GM18511 (cell line): ENCODE measurements at regions not wholly inside any gene's neighbourhood (a gene's known extent, or its start where the extent isn't known, plus 50 kb on each side); places are given as distances from the start of the nearest gene placed in this dataset.
"Not testable (repeated sequence)": the region's sequence is repeated elsewhere in the genome, so short reads cannot be mapped to it uniquely, and the experiment has no call there.

Experiments
- ATAC-seq: cut with Tn5 transposase; IDR thresholded peaks from one replicate; pipeline ENCODE4 v1.9.1; 2021; ENCODE audit warnings: mild to moderate bottlenecking, moderate library complexity; ENCODE audit not compliant: unreplicated experiment

- ATAC-seq = no peak
These were observed 265.1 kb downstream of the RND3 start for GRCh38 chr2:150222379-150222778.

DNA sequence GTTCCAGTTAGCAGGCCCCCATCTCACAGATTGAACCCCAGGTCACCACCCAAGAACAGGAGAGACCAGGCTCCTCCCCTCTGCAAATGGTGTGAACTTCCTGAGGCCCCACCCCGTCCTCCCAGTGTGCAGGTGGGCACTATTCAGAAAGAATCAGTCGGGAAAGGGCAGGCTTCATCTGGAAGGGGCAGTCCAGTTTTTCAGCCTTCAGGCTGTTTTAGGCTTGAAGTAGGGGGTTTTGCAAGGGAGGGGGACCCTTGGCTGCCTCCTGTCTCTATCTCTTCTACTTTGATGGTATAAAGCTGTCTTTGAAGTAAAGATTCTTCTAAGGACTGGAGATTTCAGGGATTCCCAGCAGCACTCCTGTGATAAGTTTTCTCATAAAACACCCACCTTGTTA is 267.6 kb downstream of the RND3 start:
- ATAC-seq = no peak

GRCh38 chr2:150215041-150215440 is 272.4 kb downstream of the RND3 start:
- ATAC-seq = no peak

DNA sequence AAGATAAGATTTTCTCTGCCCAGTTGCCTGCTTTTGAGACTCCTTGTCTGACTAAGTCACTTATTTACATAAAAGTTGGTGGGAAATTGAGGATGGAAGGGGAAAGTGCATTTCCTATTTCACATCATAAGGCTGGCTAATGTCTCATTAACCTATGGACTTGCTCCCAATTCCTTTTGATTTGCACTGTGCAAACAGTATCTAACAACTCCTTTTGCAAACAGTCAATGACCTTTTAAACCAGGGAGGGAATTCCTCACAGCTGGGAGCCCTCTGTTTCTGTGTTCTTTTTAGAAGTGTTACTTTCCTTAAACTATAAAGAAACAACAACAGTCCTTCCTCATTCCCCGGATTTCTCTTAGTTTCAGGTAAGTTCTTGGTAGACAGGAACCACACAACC is 272.8 kb downstream of the RND3 start:
- ATAC-seq = no peak

GRCh38 chr2:150212722-150213171 is 274.7 kb downstream of the RND3 start:
- no peak for ATAC-seq

DNA sequence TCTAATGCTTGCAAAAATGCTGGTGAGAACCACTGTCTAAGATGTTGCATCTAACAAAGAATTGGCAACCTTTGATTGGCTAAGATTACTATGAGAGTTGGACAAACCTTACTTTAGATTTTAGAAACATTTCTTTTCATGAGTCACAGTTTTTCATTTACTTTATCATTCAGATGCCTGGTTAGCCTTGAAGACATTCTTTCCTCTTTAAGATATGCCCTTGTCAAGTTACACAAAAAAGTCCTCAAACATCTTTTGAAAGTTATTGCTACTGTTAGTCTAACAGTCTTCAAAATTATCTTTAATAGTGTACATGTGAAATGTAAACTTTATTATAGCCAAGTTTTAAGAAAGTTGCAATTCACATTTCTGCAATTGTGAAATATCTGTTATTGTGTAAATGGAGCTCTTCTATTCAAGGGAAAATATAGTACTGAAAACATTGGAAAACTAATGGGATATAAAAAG is 276.3 kb downstream of the RND3 start:
- no peak for ATAC-seq

DNA sequence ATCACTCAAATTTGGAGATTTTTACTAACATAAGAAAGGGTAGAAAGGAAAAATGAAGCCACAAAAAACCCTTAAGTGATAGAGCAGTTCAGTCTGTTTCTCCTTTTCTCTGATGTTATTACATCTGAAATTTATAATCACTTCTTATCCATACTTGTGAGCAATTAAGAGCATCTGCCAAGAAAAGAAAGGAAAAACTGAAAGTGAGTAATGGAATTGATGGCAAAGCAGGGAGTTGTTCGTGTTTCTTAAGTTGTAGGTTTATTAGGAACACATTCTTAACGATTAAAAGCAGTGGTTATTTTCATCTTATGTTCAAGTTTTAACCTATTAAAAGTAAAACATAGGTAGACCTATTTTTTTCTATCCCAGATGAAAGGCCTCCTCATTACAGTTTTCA is 277.7 kb downstream of the RND3 start:
- ATAC-seq = no peak

GRCh38 chr2:150208689-150209088 is 278.8 kb downstream of the RND3 start:
- ATAC-seq = no peak

GRCh38 chr2:150207979-150208378 is 279.5 kb downstream of the RND3 start:
- ATAC-seq = no peak

DNA sequence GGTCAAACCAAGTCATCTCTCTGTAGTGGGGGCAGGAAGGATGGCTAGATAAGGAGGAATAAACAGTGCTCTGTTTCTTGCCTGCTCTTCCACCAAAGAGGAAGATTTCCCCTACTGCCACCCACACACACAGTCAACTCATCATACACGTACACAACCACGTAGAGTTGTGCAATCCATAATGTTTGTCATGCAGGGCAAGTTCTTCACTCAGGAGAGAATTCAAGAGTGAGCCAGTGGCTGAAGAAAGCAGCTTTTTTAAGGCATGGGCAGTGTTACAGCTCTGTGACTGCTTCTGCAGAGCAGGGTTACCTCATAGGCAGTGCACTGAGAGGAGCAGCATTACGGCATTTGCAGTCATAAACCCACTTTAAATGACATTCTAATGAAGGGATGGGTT is 283.0 kb downstream of the RND3 start:
- ATAC-seq = no peak

DNA sequence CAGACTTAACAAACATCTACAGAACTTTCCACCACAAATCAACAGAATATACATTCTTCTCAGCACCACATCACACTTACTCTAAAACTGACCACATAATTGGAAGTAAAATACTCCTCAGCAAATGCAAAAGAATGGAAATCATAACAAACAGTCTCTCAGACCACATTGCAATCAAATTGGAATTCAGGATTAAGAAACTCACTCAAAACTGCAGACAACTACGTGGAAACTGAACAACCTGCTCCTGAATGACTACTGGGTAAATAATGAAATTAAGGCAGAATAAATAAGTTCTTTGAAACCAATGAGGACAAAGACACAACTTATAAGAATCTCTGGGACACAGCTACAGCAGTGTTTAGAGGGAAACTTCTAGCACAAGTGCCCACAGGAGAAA is 292.7 kb downstream of the RND3 start:
- not testable (repeated sequence) for ATAC-seq

DNA sequence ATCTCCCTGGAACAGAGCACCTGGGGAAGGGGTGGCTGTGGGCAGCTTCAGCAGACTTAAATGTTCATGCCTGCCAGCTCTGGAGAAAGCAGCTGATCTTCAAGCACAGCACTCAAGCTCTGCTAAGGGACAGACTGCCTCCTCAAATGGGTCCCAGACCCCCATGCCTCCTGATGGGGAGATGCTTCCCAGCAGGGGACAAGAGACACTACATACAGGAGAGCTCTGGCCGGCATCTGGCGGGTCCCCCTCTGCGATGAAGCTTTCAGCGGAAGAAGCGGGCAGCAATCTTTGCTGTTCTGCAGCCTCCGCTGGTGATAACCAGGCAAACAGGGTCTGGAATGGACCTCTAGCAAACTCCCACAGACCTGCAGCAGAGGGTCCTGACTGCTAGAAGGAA is 294.8 kb downstream of the RND3 start:
- ATAC-seq = no peak

DNA sequence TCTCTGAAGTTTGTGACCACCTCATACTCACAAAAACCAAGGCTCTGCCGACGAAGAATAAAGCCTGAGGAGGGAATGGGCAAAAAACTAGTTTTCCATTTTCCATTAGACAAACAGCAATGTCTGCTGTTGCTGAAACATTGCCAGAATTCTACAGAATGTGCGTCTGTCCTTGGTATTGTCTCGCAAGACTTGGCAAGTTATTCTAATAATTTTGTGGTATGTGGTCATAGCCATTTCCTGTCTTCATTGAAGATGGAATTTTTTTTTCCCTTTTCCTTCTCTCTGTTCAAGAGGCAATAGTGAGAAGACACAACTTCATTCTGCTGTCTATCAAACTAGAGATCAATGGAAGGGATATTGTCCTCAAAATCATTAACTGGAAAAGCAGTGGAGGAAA is 296.1 kb downstream of the RND3 start:
- no peak for ATAC-seq

DNA sequence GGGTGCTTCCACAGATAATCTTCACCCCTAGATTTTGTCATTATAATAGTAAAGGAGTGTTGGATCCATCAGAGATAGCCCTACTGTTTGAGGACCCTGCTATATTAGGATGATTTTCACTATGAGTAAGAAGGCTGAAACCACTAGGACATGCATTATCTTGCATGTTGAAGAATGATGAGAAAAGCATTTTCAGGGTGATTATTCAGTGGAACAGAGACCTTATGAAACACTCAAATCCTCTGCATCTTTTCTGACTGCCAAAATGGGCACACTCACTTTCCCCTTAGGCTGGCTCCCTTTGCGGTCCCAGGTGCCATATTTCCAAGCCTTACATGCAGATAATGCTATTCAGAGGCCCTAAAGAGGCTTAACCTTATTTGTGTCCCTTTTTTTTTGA is 296.9 kb downstream of the RND3 start:
- ATAC-seq = no peak

DNA sequence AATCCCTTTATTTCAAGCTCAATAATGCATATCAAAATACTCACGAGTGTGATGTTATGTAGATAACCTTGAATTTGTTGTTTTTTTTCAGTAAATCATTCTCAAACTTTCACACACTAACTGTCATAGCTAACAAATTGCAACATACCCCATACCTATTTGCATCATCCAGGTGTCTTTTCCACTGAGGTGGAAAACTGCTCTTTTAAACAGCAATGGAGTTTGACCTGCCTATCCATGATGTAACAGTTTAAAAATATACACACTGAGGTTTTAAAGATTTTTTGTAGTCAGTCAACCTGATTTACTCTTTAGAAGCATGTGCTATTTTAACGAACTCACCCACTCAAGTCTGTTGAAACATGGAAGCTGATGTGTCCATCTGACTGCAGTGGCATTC is 298.7 kb downstream of the RND3 start:
- no peak for ATAC-seq

- no peak for ATAC-seq
These were observed 299.3 kb downstream of the RND3 start for GRCh38 chr2:150188177-150188576.

DNA sequence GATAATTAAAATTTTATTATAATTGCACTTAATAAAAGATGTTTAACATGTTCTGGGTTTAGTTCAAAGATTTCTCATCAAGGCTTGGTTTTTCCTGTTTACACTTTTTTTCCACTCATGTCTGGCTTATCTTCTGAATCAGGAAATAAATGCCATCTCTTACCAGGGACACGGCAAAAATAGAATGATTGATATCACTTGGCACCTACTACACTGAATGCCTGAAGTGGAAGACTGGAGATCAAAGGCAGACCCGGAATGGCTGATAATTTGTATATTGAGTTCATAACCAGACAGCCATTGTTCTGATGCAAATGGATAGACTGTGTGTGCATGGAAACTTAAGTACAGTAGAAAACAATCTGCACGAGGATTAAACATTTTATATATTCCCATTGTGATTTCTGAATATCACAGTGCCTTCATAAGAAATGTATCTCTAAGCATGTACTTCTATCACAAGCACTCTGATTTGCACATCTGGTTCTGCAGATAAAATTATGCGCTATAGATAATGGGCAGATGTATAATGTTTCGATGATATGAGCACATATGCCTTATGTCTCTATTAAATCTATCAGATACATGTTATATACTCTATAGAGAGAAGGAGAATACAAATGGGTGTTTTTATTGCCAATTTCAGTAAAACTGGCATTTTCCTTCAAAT is 304.8 kb downstream of the RND3 start:
- no peak for ATAC-seq

GRCh38 chr2:150178591-150178990 is 308.9 kb downstream of the RND3 start:
- ATAC-seq = no peak

DNA sequence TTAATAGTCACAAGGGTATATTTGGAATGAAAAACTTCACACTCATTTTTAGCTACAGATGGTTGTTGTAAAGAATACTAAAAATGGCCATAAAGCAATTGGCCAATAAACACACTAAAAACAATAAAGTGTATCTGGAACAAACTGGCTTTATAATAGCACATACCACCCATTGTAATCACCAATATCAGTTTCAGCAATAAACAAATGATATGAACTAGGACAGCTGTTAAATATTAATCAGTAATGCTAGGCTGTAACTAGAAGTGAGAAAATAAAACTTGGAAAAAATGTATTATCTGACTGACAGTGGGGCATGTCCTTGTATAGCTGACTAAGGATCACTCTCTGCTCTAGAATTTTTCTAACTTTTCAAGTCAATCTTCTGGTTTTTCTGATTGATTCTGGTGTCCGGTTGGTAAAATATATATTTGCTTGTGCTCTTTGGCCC is 312.5 kb downstream of the RND3 start:
- no peak for ATAC-seq

DNA sequence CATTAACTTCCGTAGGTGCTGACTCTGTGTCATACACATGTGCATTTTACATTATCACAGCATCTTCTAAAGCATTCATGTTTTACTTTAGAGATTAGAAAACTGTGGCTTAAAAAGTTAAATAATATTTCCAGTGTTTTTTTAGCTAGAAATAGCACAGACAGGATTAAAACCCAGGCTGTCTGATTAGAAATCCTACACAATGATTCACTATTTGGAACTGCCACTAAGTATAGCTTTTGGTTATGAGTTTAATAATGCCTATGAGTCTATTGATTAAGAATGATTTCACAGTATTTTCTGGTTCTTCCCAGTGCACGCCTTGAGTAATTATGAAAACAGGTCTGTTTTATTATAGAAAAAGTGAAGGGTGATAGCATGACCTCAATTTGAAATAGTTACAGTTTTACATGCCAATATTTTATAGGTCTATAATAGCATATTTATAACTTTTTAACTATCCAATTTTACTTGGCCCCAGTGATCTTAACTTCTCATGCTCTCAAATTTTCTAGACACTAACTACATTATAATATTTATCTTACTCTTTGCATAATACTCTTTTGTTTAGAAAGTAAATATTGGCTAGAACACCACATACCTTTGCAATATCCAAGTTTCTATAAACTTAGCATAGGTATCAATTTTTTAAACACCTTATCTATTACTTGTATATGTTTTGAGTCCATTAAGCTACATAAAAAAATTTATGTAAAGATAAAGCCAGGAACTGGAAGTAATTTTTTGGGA is 313.2 kb downstream of the RND3 start:
- ATAC-seq = no peak

DNA sequence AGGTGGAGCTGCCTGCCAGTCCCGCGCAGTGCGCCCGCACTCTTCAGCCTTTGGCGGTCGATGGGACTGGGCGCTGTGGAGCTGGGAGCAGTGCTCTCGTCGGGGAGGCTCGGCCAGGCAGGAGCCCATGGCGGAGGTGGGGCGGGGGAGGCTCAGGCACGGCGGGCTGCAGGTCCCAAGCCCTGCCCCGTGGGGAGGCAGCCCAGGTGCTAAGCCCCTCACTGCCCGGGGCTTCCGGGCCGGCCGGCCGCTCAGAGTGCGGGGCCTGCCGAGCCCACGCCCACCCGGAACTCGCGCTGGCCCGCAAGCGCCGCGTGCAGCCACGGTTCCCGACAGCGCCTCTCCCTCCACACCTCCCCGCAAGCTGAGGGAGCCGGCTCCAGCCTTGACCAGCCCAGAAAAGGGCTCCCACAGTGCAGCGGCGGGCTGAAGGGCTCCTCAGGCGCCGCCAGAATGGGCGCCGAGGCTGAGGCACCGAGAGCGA is 316.4 kb downstream of the RND3 start:
- ATAC-seq = no peak

DNA sequence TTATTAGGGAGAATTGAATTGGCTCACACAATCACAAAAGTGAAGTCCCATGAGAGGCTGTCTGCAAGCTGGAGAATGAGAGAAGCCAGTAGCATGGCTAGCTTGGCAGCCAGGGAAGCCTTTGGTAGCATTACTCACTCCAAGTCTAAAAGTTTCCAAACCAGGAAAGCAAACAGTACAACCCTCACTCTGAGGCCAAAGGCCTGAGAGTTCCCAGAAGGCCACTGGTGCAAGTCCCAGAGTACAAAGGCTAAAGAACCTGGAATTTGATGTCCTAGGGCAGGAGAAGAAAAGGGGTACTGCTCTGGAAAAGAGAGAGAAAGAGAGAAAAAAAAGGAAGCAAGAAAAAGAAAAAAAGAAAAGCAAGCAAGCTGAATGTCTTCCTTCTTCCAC is 318.2 kb downstream of the RND3 start:
- ATAC-seq = no peak
